Activated CD8-positive, alpha-beta T cell treated with anti-CD3 and anti-CD28 coated beads for 36 hours (primary cell): ENCODE measurements at regions not wholly inside any gene's neighbourhood (a gene's known extent, or its start where the extent isn't known, plus 50 kb on each side); places are given as distances from the start of the nearest gene placed in this dataset.

Source experiments
- ATAC-seq: fragments of 200-7000 bp; cut with Tn5 transposase; one replicate; pipeline ENCODE4 v1.10.0; 2021; ENCODE audit warnings: mild to moderate bottlenecking, moderate library complexity
- CTCF ChIA-PET: fragments of 350-600 bp; sonication (Branson Sonifier 250); formaldehyde crosslinking; loops from one replicate; lab custom pipeline; 2021; ENCODE audit warnings: antibody characterized with exemption; lab: Charles Lee
- POLR2A ChIA-PET: fragments of 350-600 bp; sonication (Branson Sonifier 250); formaldehyde crosslinking; loops from one replicate; lab custom pipeline; 2021; ENCODE audit warnings: antibody characterized with exemption; lab: Charles Lee
- DNase-seq: peaks from one replicate; pipeline ENCODE4 v3.0.0-alpha.2; 2020
- H3K27ac Mint-ChIP-seq: one replicate; pipeline ENCODE4 v1.8.0; 2021; ENCODE audit warnings: mild to moderate bottlenecking, mixed read lengths
- H3K27me3 Mint-ChIP-seq: one replicate; pipeline ENCODE4 v1.8.0; 2021; ENCODE audit warnings: mixed read lengths
- H3K36me3 Mint-ChIP-seq: one replicate; pipeline ENCODE4 v1.8.0; 2021; ENCODE audit warnings: low read depth, mixed read lengths
- H3K4me1 Mint-ChIP-seq: one replicate; pipeline ENCODE4 v1.8.0; 2021; ENCODE audit warnings: low read depth, mixed read lengths
- H3K4me3 Mint-ChIP-seq: one replicate; pipeline ENCODE4 v1.8.0; 2021; ENCODE audit warnings: mild to moderate bottlenecking, moderate library complexity, mixed read lengths
- H3K9me3 Mint-ChIP-seq: one replicate; pipeline ENCODE4 v1.8.0; 2021; ENCODE audit warnings: mixed read lengths
- intact Hi-C: fragments of 100-400 bp; cut with micrococcal nuclease; formaldehyde crosslinking; loops from one replicate; pipeline ENCODE4 v1.10.0; 2022
- TF ChIP-seq, protein P1 (sequence below): fragments of 200-600 bp; IDR thresholded peaks from one replicate; pipeline ENCODE4 v1.8.0; 2022; ENCODE audit warnings: antibody characterized with exemption, mild to moderate bottlenecking

- Mint-ChIP-seq H3K27me3 (no peaks in the 10 kb centered on the region), H3K4me3 (no peak overlapping the region), H3K36me3 (no peaks in the 10 kb centered on the region), H3K27ac (no peak overlapping the region), H3K9me3 (peaks cover 3% of the 10 kb centered on the region), H3K4me1 (no peaks in the 10 kb centered on the region)
- POLR2A ChIA-PET = no interaction called here
- TF ChIP-seq, protein P1, sequence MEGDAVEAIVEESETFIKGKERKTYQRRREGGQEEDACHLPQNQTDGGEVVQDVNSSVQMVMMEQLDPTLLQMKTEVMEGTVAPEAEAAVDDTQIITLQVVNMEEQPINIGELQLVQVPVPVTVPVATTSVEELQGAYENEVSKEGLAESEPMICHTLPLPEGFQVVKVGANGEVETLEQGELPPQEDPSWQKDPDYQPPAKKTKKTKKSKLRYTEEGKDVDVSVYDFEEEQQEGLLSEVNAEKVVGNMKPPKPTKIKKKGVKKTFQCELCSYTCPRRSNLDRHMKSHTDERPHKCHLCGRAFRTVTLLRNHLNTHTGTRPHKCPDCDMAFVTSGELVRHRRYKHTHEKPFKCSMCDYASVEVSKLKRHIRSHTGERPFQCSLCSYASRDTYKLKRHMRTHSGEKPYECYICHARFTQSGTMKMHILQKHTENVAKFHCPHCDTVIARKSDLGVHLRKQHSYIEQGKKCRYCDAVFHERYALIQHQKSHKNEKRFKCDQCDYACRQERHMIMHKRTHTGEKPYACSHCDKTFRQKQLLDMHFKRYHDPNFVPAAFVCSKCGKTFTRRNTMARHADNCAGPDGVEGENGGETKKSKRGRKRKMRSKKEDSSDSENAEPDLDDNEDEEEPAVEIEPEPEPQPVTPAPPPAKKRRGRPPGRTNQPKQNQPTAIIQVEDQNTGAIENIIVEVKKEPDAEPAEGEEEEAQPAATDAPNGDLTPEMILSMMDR = no peak
- ATAC-seq (no peak), DNase-seq (no peak)
- CTCF ChIA-PET = no interaction called here
- intact Hi-C loops = no loop called here
Measured at GRCh38 chr4:57498251-57498650, 388.1 kb upstream of the IGFBP7 start.

DNA sequence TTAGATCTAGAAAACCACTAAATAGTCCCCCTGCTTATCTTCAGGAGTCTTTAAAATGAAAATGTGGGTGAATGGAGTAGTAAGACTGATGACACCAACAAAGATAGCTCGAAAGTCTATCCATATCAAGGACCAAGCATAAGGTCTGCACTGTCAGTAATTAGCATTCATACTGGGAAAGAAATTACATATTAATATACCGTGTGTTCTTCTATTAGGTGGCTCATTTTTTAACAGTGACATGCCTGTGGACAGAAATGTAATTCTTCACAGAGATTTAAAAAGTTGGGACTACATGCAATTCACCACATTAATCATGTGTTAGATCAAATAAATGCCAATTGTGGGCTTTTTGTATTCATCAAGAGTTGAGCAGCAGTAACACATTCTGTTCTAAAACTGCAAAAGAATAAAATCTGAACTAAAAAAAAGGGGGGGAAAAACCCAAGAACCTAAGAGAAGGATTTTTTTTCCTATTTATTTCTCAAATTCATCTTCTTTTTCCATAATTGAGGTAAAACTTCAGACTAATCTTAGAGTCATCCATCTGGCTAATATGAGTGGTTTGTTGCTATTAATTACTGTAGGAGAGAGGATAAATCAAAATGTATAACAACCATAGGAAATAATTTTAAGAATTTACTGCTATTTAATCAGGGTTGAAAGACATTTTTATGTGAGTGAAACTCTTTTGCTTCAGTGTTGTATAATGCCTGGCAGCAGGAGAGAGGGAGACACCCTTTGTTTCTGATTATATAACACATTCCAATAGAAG lies 386.7 kb upstream of the IGFBP7 start:
- intact Hi-C loops = no loop called here
- ATAC-seq (no peak), DNase-seq (no peak)
- ChIA-PET POLR2A (no interaction called here), CTCF (no interaction called here)
- Mint-ChIP-seq H3K36me3 (no peaks in the 10 kb centered on the region), H3K4me3 (no peak overlapping the region), H3K27me3 (no peaks in the 10 kb centered on the region), H3K9me3 (peaks cover 4% of the 10 kb centered on the region), H3K27ac (no peak overlapping the region), H3K4me1 (no peaks in the 10 kb centered on the region)
- TF ChIP-seq, protein P1 = no peak

DNA sequence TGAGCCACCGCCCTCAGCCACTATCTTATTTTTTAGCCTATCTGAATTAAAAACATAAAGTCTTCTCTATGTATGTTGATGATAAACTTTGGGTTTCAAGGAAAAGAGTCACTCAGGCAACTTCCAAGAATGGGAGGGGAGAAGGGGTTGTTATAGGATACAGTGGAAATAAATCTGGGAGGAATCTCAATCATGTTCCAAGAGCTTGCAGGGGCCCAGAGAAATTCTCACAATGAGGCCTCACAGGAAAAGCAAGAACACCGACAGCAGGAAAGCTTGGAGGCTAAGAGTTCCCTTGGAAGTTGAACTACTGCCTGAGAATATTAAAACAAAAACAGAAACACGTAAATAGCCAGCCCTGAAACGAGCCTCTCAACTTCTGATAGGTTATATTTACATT lies 384.6 kb upstream of the IGFBP7 start:
- TF ChIP-seq, protein P1 = no peak
- DNase-seq = no peak
- Mint-ChIP-seq H3K4me1 (no peaks in the 10 kb centered on the region), H3K27ac (no peak overlapping the region), H3K9me3 (peaks cover 2% of the 10 kb centered on the region), H3K4me3 (no peak overlapping the region), H3K36me3 (no peaks in the 10 kb centered on the region), H3K27me3 (no peaks in the 10 kb centered on the region)
- no peak for ATAC-seq
- ChIA-PET CTCF (interaction anchor here (1.4 kb wide), 1 partner anchor 56 kb away, joined by 3 read pairs; no protein-coding TSS in a partner anchor), POLR2A (no interaction called here)
- intact Hi-C loops = no loop called here

- no peaks in the 10 kb centered on the region for H3K36me3 Mint-ChIP-seq
- ATAC-seq (no peak), DNase-seq (no peak)
- TF ChIP-seq, protein P1 = no peak
- no peak overlapping the region for H3K4me3 Mint-ChIP-seq
- CTCF ChIA-PET = no interaction called here
- intact Hi-C loops = no loop called here
- H3K27me3 Mint-ChIP-seq = no peaks in the 10 kb centered on the region
- H3K9me3 Mint-ChIP-seq = peaks cover 2% of the 10 kb centered on the region
- POLR2A ChIA-PET = no interaction called here
- H3K27ac Mint-ChIP-seq = no peak overlapping the region
- no peaks in the 10 kb centered on the region for H3K4me1 Mint-ChIP-seq
Measured at GRCh38 chr4:57492251-57492878, 382.2 kb upstream of the IGFBP7 start.

GRCh38 chr4:57491388-57491787 lies 381.2 kb upstream of the IGFBP7 start:
- H3K9me3 Mint-ChIP-seq = peaks cover 2% of the 10 kb centered on the region
- CTCF ChIA-PET = no interaction called here

More at GRCh38 chr4:57491388-57491787, 381.2 kb upstream of the IGFBP7 start:
- ATAC-seq = no peak
- Mint-ChIP-seq H3K27ac (no peak overlapping the region), H3K27me3 (no peaks in the 10 kb centered on the region), H3K4me3 (no peak overlapping the region), H3K36me3 (no peaks in the 10 kb centered on the region), H3K4me1 (no peaks in the 10 kb centered on the region)
- DNase-seq = no peak
- TF ChIP-seq, protein P1 = no peak
- intact Hi-C loops = no loop called here
- POLR2A ChIA-PET = no interaction called here
